HG02763 (cell line): ENCODE measurements at regions not wholly inside any gene's neighbourhood (a gene's known extent, or its start where the extent isn't known, plus 50 kb on each side); places are given as distances from the start of the nearest gene placed in this dataset.

Source experiments
- ATAC-seq: cut with Tn5 transposase; IDR thresholded peaks from one replicate; pipeline ENCODE4 v1.9.1; 2021; ENCODE audit warnings: mild to moderate bottlenecking, moderate library complexity; ENCODE audit not compliant: unreplicated experiment

- ATAC-seq, result no peak
These were observed 412.2 kb downstream of the MATN1 start for GRCh38 chr1:30310966-30311742.

DNA sequence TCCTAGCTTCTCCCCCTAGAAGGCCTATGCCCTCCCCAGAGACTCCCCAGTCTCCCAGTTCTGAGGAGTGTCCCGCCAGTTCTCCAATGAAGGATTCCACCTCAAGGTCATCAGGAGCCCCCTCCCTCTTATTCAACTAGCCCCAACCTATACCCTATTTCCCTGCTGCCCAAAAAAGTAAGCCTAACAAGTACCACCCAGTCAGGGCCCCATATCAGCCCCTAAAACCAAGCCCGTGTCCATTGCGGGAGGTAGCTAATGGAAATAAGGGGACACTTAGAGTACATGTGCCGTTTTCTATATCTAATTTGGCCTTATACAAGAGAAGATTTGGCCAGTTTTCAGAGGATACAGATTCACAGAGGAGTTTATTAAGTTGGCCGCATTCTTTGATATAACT lies 416.2 kb downstream of the MATN1 start:
- ATAC-seq, result no peak

DNA sequence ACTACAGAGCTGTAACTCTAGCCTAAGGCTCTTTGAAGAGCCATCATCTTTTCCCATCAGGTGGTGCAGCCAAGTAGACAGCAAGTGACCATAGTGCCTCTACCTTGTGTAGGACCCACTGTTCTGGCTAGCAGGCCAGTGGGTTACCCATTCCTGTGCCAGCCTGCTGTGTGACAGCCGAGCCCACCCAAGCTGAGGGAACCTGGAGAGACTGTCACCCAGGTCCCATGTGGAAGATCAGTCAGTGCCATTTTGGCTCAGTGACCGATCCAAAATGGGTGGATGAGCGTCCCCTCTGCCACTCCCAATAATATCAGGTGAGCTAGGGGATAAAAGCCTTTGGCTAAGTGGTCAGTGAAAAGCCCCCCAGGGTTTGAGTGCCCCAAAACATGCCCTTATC lies 417.9 kb downstream of the MATN1 start:
- no peak for ATAC-seq

- ATAC-seq, result no peak
These were observed 418.3 kb downstream of the MATN1 start for GRCh38 chr1:30305061-30305460.

DNA sequence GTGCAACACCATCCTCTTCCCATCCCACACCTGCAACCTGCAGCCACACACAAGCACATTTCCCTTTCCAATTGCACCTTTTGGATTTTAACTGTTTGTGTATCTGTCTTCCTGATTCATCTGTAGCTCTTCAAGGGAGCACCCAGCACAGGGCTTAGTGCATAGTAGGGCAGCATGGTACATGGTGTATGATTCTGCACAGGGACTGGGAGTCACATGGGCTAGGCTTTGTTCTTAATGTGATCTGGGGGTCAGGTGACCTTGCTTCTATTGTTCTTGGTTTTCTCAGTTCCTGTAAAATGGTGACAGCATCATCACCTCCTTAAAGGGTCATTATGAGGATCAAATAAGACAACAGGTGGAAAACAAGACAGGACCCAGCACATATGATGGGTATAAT lies 419.3 kb downstream of the MATN1 start:
- no peak for ATAC-seq

GRCh38 chr1:30303387-30303786 lies 420.0 kb downstream of the MATN1 start:
- ATAC-seq, result no peak

DNA sequence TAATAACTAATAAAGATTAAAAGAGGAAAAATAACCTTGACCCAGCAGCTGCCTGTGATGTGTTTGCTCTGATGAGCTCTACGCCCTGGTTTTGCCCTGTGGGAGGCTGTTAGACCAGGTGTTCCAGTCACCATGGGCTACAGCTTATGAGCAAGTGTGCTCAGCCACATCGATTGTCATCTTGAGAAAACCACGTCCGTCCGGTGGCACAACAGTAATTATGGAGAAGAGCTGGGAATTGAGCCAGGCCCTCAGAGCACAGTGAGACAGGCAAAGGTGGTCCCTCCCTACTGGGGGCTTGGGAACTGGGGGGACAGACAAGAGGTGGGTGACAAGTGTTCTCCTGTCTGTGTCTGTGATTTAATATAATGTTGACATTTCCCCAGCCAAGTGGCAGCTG lies 420.5 kb downstream of the MATN1 start:
- no peak for ATAC-seq

GRCh38 chr1:30300669-30301068 lies 422.7 kb downstream of the MATN1 start:
- ATAC-seq, result no peak

DNA sequence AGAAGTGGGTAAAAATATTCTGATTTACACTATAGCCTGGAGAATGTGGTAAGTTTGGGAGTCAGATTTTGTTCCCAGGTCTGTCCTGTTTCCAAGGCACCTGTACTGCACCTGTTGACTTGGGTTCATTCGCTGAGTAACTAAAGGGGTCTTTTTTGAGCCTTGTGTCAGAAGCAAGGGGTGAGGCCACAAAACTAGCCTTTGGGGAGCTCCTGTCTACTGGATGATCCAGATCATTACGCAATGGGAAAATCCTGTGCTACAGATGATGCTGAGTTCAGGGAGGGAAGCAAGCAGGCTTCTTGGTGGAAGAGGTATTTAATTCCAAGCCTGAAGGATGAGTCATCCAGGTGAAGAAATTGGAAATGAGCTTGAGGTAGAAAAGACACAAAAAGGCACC lies 424.0 kb downstream of the MATN1 start:
- ATAC-seq, result no peak

GRCh38 chr1:30295674-30296073 lies 427.7 kb downstream of the MATN1 start:
- no peak for ATAC-seq

- ATAC-seq, result no peak
These were observed 428.1 kb downstream of the MATN1 start for GRCh38 chr1:30295266-30295665.

DNA sequence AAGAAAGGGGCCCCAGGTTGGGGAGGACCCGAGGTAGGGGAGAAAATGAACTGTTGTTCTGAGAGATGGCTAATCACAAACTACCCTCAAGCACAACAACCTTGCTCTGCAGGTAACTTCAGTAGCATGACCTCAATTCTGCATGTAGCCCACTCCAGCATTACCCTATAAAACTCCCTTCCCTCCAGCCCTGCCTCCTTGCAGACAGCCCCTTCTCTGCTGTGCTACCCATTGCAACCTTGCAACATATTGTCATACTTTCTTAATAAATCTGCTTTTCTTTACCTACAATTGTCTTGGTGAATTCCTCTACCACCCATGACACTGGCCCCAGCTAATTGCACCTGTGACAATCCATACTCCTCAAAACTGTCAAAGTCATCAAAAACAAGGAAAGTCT lies 428.9 kb downstream of the MATN1 start:
- ATAC-seq, result no peak

GRCh38 chr1:30292451-30292850 lies 430.9 kb downstream of the MATN1 start:
- no peak for ATAC-seq

GRCh38 chr1:30291526-30291925 lies 431.9 kb downstream of the MATN1 start:
- no peak for ATAC-seq

DNA sequence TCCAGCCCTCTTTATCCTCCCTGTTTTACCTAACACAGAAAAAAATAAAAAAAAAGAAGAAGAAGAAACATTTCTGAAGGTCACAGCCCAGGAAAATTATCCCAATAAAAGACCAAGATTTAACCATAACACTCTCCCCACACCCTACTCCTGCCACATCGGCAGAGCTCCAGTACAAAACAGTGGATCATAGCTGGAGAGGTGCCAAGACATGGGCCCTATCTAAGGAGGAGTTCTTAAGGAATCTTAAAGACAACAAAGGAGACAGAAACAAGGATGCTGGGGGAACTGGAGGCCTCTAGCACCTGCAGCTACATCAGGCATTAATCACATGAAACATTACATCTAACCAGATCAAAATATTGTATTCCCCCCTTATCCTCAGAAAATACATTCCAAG lies 432.8 kb downstream of the MATN1 start:
- ATAC-seq, result no peak

DNA sequence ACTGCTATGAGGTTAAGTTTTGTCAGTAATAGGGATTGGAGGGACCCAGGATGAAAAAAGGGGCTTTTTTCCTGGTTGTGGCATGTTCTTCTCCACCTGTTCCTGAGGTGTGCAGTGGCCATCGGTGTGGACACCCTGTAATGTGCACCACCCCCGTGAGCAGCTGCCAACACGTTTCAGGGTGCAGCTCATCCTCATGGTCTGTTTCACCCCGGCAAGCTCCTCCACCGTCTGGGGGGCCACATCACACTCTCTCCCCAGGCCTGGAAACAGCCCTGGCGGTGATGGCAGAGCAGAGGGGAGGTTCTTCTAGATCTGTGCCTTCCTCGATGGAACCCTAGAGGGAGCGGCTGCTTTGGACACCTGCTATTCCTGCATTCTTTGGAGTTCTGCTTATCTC lies 435.4 kb downstream of the MATN1 start:
- ATAC-seq, result no peak

DNA sequence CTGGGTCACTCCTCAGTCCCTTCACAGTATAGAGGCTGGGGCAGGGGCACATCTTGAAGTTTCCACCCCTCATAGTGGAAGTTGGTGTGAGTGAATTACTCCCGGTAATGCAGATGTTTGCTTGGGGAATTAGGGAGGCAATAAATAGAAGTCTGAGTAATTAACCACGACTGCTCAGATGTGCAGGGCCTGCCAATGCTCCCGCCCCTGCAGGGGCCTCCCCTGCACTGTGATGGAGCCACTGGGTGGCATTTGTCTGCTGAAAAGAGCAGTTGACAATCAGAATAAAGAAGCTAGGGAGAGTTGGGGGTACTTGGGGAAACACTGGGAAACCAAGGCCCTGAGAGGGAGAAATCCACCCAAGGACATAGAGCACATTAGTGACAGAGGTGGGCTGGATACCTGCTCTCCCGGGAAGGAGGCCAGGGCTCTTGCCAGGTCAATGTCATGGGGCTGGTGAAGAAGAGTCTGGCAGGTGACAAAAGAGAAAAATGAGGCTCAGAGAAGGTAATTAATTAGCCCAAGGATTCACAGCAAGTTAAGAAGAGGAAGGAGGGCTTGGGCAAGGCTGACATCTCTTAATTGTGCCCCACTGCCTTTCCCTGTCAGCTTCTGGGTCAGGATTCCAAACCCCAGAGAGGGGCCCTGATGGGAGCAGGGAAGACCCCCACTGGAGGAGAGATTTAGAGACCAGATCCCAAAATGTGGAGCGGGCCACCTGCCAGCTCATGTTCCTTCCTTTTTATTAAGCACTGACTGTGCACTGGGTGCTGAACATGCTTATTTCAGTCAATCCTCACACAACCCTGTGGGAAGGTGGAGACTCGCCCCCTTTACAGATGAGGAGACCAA lies 436.2 kb downstream of the MATN1 start:
- ATAC-seq, result no peak

GRCh38 chr1:30286241-30286987 lies 437.0 kb downstream of the MATN1 start:
- ATAC-seq, result no peak

GRCh38 chr1:30285501-30285932 lies 437.9 kb downstream of the MATN1 start:
- no peak for ATAC-seq

GRCh38 chr1:30284728-30285475 lies 438.5 kb downstream of the MATN1 start:
- ATAC-seq, result no peak

DNA sequence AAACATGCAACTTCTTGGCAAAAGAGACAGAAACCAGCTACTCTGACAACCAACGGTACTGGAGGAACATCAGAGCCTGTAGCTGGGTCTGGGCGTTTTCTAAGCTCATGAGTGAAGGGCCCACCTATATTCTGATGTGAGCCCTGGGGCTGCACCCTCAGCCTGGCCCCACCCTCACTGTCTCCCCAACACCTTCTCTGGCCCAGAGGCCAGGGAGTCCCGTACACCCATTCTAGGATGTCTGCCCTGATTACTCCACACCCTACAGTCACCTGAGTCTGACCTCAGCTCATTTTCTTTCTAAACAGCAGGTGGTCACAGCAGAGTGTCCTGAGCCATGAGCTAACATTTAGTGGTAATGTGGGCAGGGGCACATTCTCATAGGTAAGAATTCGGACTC lies 439.2 kb downstream of the MATN1 start:
- no peak for ATAC-seq
